ENCODE measurements at regions not wholly inside any gene's neighbourhood (a gene's known extent, or its start where the extent isn't known, plus 50 kb on each side); places are given as distances from the start of the nearest gene placed in this dataset.

DNA sequence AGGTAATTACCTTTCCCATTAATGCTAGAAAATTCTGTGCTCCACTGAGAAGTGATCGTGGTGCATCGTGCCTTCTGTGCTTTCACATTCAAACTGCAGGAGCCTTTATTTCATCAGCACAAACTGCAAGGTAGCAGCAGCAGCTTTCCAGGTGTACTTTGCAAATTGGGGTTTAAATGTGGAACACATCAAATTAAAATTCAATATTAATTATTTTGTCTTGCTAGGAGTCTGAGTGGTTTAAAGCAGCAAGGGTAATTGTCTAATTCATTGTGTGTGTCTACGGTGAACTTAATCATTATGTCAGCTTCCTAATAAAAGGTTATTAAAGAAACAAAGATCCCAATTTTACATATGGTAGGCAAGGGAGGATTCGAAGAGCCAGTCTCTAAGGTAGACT lies 180.8 kb upstream of the ATP5MC3 start:
- Histone ChIP-seq H2AFZ (no peak overlapping the region), H3K4me3 (no peak overlapping the region), H3K27me3 (replicated peaks; ENCODE audit: insufficient read depth) (peaks cover 22% of the 10 kb centered on the region), H3K9me2 (ENCODE audit: insufficient read depth) (no peaks in the 10 kb centered on the region), H4K20me1 (ENCODE audit: insufficient read depth) (no peaks in the 10 kb centered on the region), H3K9ac (no peak overlapping the region), H3K27ac (no peak overlapping the region), H3K9me3 (ENCODE audit: low read depth) (no peaks in the 10 kb centered on the region), H3F3A (ENCODE audit: insufficient read depth) (no peaks in the 10 kb centered on the region; the same call in 1 of the 2 replicates), H3K36me3 (ENCODE audit: low read depth) (no peaks in the 10 kb centered on the region), H3K4me2 (ENCODE audit: unreplicated experiment) (no peak overlapping the region), H3K79me2 (ENCODE audit: insufficient read depth) (no peaks in the 10 kb centered on the region), H3K4me1 (ENCODE audit: insufficient read depth) (no peaks in the 10 kb centered on the region)
- in situ Hi-C loops (cut with MboI), result loop anchor here (10.0 kb wide), 1 partner anchor 712 kb away; no protein-coding TSS in a partner anchor
- TF ChIP-seq EZH2phosphoT487 (IDR thresholded peaks at IDR 0.05; ENCODE audit: insufficient read depth, low read depth), result no peak
- no peak for TF ChIP-seq EZH2 (IDR thresholded peaks at IDR 0.05; ENCODE audit: insufficient read depth, poor library complexity, severe bottlenecking)
- DNase-seq, result no peak
- 76 to 80% methylated on average over 4 of the region's 4 CpGs for WGBS, 2 experiments (ENCODE audit: low coverage in 1 of 2, low lambda C conversion rate in 2 of 2, missing lambda C conversion rate in 2 of 2)

- no peaks in the 10 kb centered on the region for H3K4me1 ChIP-seq (ENCODE audit: insufficient read depth)
- H3K4me2 ChIP-seq (ENCODE audit: unreplicated experiment), result no peak overlapping the region
- H3F3A ChIP-seq (ENCODE audit: insufficient read depth), result no peaks in the 10 kb centered on the region
- no peak overlapping the region for H3K9ac ChIP-seq
- no peaks in the 10 kb centered on the region for H3K9me3 ChIP-seq (ENCODE audit: low read depth)
- WGBS, 2 experiments (ENCODE audit: low coverage in 1 of 2, low lambda C conversion rate in 2 of 2, missing lambda C conversion rate in 2 of 2), result 47 to 49% methylated on average over 3 of the region's 3 CpGs
- peaks cover 22% of the 10 kb centered on the region for H3K27me3 ChIP-seq (replicated peaks; ENCODE audit: insufficient read depth)
- H3K9me2 ChIP-seq (ENCODE audit: insufficient read depth), result no peaks in the 10 kb centered on the region
- in situ Hi-C loops (cut with MboI), result loop anchor here (10.0 kb wide), 1 partner anchor 715 kb away; no protein-coding TSS in a partner anchor
- no peaks in the 10 kb centered on the region for H3K36me3 ChIP-seq (ENCODE audit: low read depth)
- no peaks in the 10 kb centered on the region for H4K20me1 ChIP-seq (ENCODE audit: insufficient read depth)
- H3K27ac ChIP-seq, result no peak overlapping the region
- no peak overlapping the region for H2AFZ ChIP-seq
- no peak for DNase-seq
- H3K4me3 ChIP-seq, result no peak overlapping the region
- TF ChIP-seq EZH2phosphoT487 (IDR thresholded peaks at IDR 0.05; ENCODE audit: insufficient read depth, low read depth), result no peak
- TF ChIP-seq EZH2 (IDR thresholded peaks at IDR 0.05; ENCODE audit: insufficient read depth, poor library complexity, severe bottlenecking), result no peak
- no peaks in the 10 kb centered on the region for H3K79me2 ChIP-seq (ENCODE audit: insufficient read depth)
Measured at GRCh38 chr2:175359710-175360109, 178.2 kb upstream of the ATP5MC3 start.

- no peak overlapping the region for H3K9ac ChIP-seq
- no peaks in the 10 kb centered on the region for H4K20me1 ChIP-seq (ENCODE audit: insufficient read depth)
- WGBS, 2 experiments (ENCODE audit: low coverage in 1 of 2, low lambda C conversion rate in 2 of 2, missing lambda C conversion rate in 2 of 2), result 57 to 62% methylated on average over 4 of the region's 4 CpGs
- H3K36me3 ChIP-seq (ENCODE audit: low read depth), result no peaks in the 10 kb centered on the region
- no peak overlapping the region for H3K4me3 ChIP-seq
- peaks cover 22% of the 10 kb centered on the region; the same call in 1 of the 2 replicates for H3K27me3 ChIP-seq (replicated peaks; ENCODE audit: insufficient read depth)
- H3K4me2 ChIP-seq (ENCODE audit: unreplicated experiment), result no peak overlapping the region
- no peaks in the 10 kb centered on the region for H3K79me2 ChIP-seq (ENCODE audit: insufficient read depth)
- no peaks in the 10 kb centered on the region for H3K9me3 ChIP-seq (ENCODE audit: low read depth)
- in situ Hi-C loops (cut with MboI), result no loop called here
- no peaks in the 10 kb centered on the region for H3F3A ChIP-seq (ENCODE audit: insufficient read depth)
- TF ChIP-seq EZH2phosphoT487 (IDR thresholded peaks at IDR 0.05; ENCODE audit: insufficient read depth, low read depth), result no peak
- TF ChIP-seq EZH2 (IDR thresholded peaks at IDR 0.05; ENCODE audit: insufficient read depth, poor library complexity, severe bottlenecking), result no peak
- no peak overlapping the region for H2AFZ ChIP-seq
- H3K27ac ChIP-seq, result no peak overlapping the region
- no peaks in the 10 kb centered on the region for H3K9me2 ChIP-seq (ENCODE audit: insufficient read depth)
- DNase-seq, result no peak
- H3K4me1 ChIP-seq (ENCODE audit: insufficient read depth), result no peaks in the 10 kb centered on the region
Measured at GRCh38 chr2:175356901-175357300, 175.4 kb upstream of the ATP5MC3 start.

DNA sequence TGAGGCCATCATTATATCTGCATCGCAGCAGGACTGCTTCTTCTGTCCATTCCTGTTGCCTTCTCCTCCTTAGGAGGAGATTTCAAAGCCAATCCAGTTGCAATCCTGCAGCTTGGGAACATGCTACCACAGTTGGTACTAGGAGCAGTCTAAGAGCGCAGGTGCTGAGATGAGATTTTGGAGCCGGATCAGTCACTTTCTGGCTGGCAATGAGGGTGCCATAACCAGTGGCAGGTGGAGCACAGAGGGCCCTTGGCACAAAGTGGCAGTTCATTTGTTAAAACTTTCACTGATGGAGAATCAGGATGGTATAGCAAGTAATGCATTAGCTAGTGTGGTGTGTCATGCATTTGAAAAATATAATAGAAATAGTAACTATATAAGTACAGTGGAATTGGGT lies 173.7 kb upstream of the ATP5MC3 start:
- no peak for TF ChIP-seq EZH2phosphoT487 (IDR thresholded peaks at IDR 0.05; ENCODE audit: insufficient read depth, low read depth)
- no peak for TF ChIP-seq EZH2 (IDR thresholded peaks at IDR 0.05; ENCODE audit: insufficient read depth, poor library complexity, severe bottlenecking)
- 69 to 78% methylated on average over 3 of the region's 3 CpGs for WGBS, 2 experiments (ENCODE audit: low coverage in 1 of 2, low lambda C conversion rate in 2 of 2, missing lambda C conversion rate in 2 of 2)
- Histone ChIP-seq H3K27ac (no peak overlapping the region), H3K4me3 (no peak overlapping the region), H3K36me3 (ENCODE audit: low read depth) (no peaks in the 10 kb centered on the region), H3K4me1 (ENCODE audit: insufficient read depth) (no peaks in the 10 kb centered on the region), H3K9ac (no peak overlapping the region), H3K79me2 (ENCODE audit: insufficient read depth) (no peaks in the 10 kb centered on the region), H3F3A (ENCODE audit: insufficient read depth) (no peaks in the 10 kb centered on the region), H2AFZ (no peak overlapping the region), H3K9me3 (ENCODE audit: low read depth) (no peaks in the 10 kb centered on the region), H3K9me2 (ENCODE audit: insufficient read depth) (no peaks in the 10 kb centered on the region), H3K4me2 (ENCODE audit: unreplicated experiment) (no peak overlapping the region), H3K27me3 (replicated peaks; ENCODE audit: insufficient read depth) (peaks cover 19% of the 10 kb centered on the region; the same call in 1 of the 2 replicates), H4K20me1 (ENCODE audit: insufficient read depth) (no peaks in the 10 kb centered on the region)
- in situ Hi-C loops (cut with MboI), result no loop called here
- no peak for DNase-seq

DNA sequence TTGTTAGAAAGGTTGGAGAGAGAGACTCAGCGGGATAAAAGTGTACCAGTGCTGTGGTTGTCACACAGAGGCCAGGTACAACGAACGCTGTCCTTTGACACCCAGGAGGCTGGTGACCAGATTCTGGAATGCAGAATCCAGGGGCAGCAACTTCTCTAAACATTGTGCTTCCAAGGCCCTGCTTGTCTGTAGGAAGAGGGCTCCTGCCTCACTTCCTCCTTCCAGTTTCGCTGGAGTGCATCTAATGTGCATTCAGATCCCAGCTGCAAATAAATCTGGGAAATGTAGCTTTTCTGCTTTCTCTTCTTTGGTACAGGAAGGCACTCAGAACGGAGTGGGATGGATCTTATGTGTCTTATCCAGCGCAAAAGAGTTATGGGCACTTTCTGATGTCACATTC lies 171.8 kb upstream of the ATP5MC3 start:
- DNase-seq, result no peak
- no peaks in the 10 kb centered on the region for H3K36me3 ChIP-seq (ENCODE audit: low read depth)
- 54 to 59% methylated on average over 6 of the region's 6 CpGs for WGBS, 2 experiments (ENCODE audit: low coverage in 1 of 2, low lambda C conversion rate in 2 of 2, missing lambda C conversion rate in 2 of 2)
- H3K79me2 ChIP-seq (ENCODE audit: insufficient read depth), result no peaks in the 10 kb centered on the region
- H3K4me3 ChIP-seq, result no peak overlapping the region
- H3K9me2 ChIP-seq (ENCODE audit: insufficient read depth), result no peaks in the 10 kb centered on the region
- no peak overlapping the region for H3K4me2 ChIP-seq (ENCODE audit: unreplicated experiment)
- no peaks in the 10 kb centered on the region for H3K4me1 ChIP-seq (ENCODE audit: insufficient read depth)
- H3F3A ChIP-seq (ENCODE audit: insufficient read depth), result no peaks in the 10 kb centered on the region
- TF ChIP-seq EZH2 (IDR thresholded peaks at IDR 0.05; ENCODE audit: insufficient read depth, poor library complexity, severe bottlenecking) (no peak), EZH2phosphoT487 (IDR thresholded peaks at IDR 0.05; ENCODE audit: insufficient read depth, low read depth) (no peak)
- H4K20me1 ChIP-seq (ENCODE audit: insufficient read depth), result no peaks in the 10 kb centered on the region
- in situ Hi-C loops (cut with MboI), result no loop called here
- H3K27me3 ChIP-seq (replicated peaks; ENCODE audit: insufficient read depth), result peaks cover 24% of the 10 kb centered on the region
- no peak overlapping the region for H3K27ac ChIP-seq
- no peak overlapping the region for H2AFZ ChIP-seq
- no peak overlapping the region for H3K9ac ChIP-seq
- no peaks in the 10 kb centered on the region for H3K9me3 ChIP-seq (ENCODE audit: low read depth)

All from GM23248 (cell line).